OCI-LY1 (cell line): ENCODE measurements at regions not wholly inside any gene's neighbourhood (a gene's known extent, or its start where the extent isn't known, plus 50 kb on each side); places are given as distances from the start of the nearest gene placed in this dataset.

Source experiments
- CTCF ChIP-seq: fragments of 200-600 bp; sonication (generic), shearing (Covaris generic); IDR thresholded peaks from 2 replicates; pipeline ENCODE4 v1.5.1; 2017; ENCODE audit warnings: mild to moderate bottlenecking, antibody characterized with exemption, low read length, moderate library complexity, mixed read lengths
- EZH2 ChIP-seq: fragments of 200-600 bp; sonication (generic), shearing (Covaris generic); IDR thresholded peaks from 2 replicates; pipeline ENCODE4 v1.8.0; 2017; ENCODE audit warnings: borderline replicate concordance, mixed run types, mild to moderate bottlenecking, antibody characterized with exemption, low read length, moderate library complexity, mixed read lengths

GRCh38 chr7:89796481-89796880 lies 357.8 kb upstream of the STEAP1 start:
- TF ChIP-seq CTCF = no peak
- TF ChIP-seq EZH2 = no peak
